Gastroesophageal sphincter (tissue), 4 donors: ENCODE measurements at regions not wholly inside any gene's neighbourhood (a gene's known extent, or its start where the extent isn't known, plus 50 kb on each side); places are given as distances from the start of the nearest gene placed in this dataset.
"Not testable (repeated sequence)": the region's sequence is repeated elsewhere in the genome, so short reads cannot be mapped to it uniquely, and the experiment has no call there.

ENCODE experiments used
- ATAC-seq: fragments of 150-250 bp; one replicate; pipeline ENCODE4 v1.9.1; 2016; ENCODE audit warnings: mild to moderate bottlenecking, moderate library complexity
- H3K27ac ChIP-seq, 4 donors: fragments of 200-600 bp; sonication (generic) in 3 of 4; 1 replicate in 3 of 4; 2 replicates in 1 of 4; pipeline ENCODE4 v1.5.1; 2016 to 2019
- H3K27me3 ChIP-seq: fragments of 200-600 bp; sonication (generic); one replicate; pipeline ENCODE4 v1.5.1; 2019
- H3K36me3 ChIP-seq, 2 donors: fragments of 200-600 bp; sonication (generic); one replicate each; pipeline ENCODE4 v1.5.1; 2019; ENCODE audit warnings: control low read depth in 1 of 2
- H3K4me1 ChIP-seq, 3 donors: fragments of 200-600 bp; sonication (generic); 1 replicate in 2 of 3; 2 replicates in 1 of 3; pipeline ENCODE4 v1.5.1; 2016 to 2019; ENCODE audit warnings: control low read depth in 2 of 3
- H3K4me3 ChIP-seq, 2 donors: fragments of 200-600 bp; sonication (generic); one replicate each; pipeline ENCODE4 v1.5.1; 2019; ENCODE audit warnings: mild to moderate bottlenecking in 1 of 2, moderate library complexity in 1 of 2
- H3K9me3 ChIP-seq, 3 donors: fragments of 200-600 bp; sonication (generic); one replicate each; pipeline ENCODE4 v1.5.1; 2017 to 2019; ENCODE audit warnings: control low read depth in 2 of 3
- EP300 ChIP-seq: sonication (generic); formaldehyde crosslinking; IDR thresholded peaks from one replicate; pipeline ENCODE4 v1.6.1; 2017; ENCODE audit warnings: antibody characterized with exemption, mild to moderate bottlenecking
- POLR2A ChIP-seq, 2 donors: fragments of 450-650 bp; IDR thresholded peaks; one replicate each; pipeline ENCODE4 v1.6.1; 2017; ENCODE audit warnings: antibody characterized with exemption in 2 of 2, mild to moderate bottlenecking in 2 of 2, moderate library complexity in 1 of 2
- POLR2AphosphoS5 ChIP-seq: sonication (generic); formaldehyde crosslinking; IDR thresholded peaks from one replicate; pipeline ENCODE4 v1.6.1; 2017; ENCODE audit warnings: antibody characterized with exemption
- WGBS, 2 donors: methylation state at CpG; one replicate each; pipeline ENCODE4 v1.1.5; 2018; ENCODE audit warnings: low coverage in 1 of 2; 5-methylcytosine and 5-hydroxymethylcytosine counted together
- TF ChIP-seq, protein P1 (sequence below), 4 experiments: fragments of 200-600 bp in 2 of 4; fragments of 450-650 bp in 2 of 4; sonication (generic) in 1 of 4; IDR thresholded peaks; one replicate each; pipeline ENCODE4 v1.5.1; 2017 to 2019; ENCODE audit warnings: antibody characterized with exemption in 4 of 4, mild to moderate bottlenecking in 2 of 4, moderate library complexity in 2 of 4

DNA sequence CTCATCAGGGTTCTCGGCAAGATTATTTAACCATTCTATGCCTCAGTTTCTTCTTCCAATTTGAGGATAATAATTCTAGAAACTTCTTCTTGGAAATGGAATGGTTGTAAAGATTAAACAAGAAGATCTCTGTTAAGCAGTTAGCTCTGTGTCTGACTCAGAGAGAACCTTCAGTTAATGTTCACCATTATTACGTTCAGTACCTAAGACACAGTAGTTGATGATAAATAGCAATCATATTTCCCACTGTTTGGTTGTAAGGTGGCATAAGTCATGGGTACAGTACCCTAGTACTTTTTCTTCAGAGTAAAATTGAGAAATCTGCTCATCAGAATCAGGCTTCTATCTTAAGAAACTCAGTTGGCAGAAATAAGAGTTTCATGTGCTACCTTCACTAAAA is 366.5 kb upstream of the BOD1L1 start:
- TF ChIP-seq POLR2A (IDR thresholded peaks at IDR 0.05) (no peak), POLR2AphosphoS5 (no peak), EP300 (no peak)
- TF ChIP-seq, protein P1, sequence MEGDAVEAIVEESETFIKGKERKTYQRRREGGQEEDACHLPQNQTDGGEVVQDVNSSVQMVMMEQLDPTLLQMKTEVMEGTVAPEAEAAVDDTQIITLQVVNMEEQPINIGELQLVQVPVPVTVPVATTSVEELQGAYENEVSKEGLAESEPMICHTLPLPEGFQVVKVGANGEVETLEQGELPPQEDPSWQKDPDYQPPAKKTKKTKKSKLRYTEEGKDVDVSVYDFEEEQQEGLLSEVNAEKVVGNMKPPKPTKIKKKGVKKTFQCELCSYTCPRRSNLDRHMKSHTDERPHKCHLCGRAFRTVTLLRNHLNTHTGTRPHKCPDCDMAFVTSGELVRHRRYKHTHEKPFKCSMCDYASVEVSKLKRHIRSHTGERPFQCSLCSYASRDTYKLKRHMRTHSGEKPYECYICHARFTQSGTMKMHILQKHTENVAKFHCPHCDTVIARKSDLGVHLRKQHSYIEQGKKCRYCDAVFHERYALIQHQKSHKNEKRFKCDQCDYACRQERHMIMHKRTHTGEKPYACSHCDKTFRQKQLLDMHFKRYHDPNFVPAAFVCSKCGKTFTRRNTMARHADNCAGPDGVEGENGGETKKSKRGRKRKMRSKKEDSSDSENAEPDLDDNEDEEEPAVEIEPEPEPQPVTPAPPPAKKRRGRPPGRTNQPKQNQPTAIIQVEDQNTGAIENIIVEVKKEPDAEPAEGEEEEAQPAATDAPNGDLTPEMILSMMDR (IDR thresholded peaks at IDR 0.05), result no peak
- H3K27me3 ChIP-seq, result no peaks in the 10 kb centered on the region
- no peak for ATAC-seq
- WGBS, 2 donors, result 94 to 100% methylated on average over 2 of the region's 2 CpGs
- no peaks in the 10 kb centered on the region for H3K9me3 ChIP-seq
- no peak overlapping the region for H3K4me3 ChIP-seq
- H3K4me1 ChIP-seq, result no peaks in the 10 kb centered on the region
- no peak overlapping the region for H3K27ac ChIP-seq
- H3K36me3 ChIP-seq, result no peaks in the 10 kb centered on the region

- H3K4me3 ChIP-seq, result no peak overlapping the region
- H3K27ac ChIP-seq, result no peak overlapping the region
- ATAC-seq, result no peak
- H3K4me1 ChIP-seq, result no peaks in the 10 kb centered on the region
- WGBS, 2 donors, result 63 to 71% methylated on average over 2 to 3 of the region's 3 CpGs
- H3K27me3 ChIP-seq, result no peaks in the 10 kb centered on the region
- peaks cover 0 to 10% (median 0%) of the 10 kb centered on the region in 3 donors for H3K9me3 ChIP-seq
- TF ChIP-seq POLR2AphosphoS5, result no peak
- no peak for TF ChIP-seq POLR2A (IDR thresholded peaks at IDR 0.05)
- TF ChIP-seq, protein P1 (IDR thresholded peaks at IDR 0.05), result no peak
- TF ChIP-seq EP300, result no peak
- H3K36me3 ChIP-seq, result no peaks in the 10 kb centered on the region
Observed at GRCh38 chr4:13998850-13999445, 371.4 kb upstream of the BOD1L1 start.

DNA sequence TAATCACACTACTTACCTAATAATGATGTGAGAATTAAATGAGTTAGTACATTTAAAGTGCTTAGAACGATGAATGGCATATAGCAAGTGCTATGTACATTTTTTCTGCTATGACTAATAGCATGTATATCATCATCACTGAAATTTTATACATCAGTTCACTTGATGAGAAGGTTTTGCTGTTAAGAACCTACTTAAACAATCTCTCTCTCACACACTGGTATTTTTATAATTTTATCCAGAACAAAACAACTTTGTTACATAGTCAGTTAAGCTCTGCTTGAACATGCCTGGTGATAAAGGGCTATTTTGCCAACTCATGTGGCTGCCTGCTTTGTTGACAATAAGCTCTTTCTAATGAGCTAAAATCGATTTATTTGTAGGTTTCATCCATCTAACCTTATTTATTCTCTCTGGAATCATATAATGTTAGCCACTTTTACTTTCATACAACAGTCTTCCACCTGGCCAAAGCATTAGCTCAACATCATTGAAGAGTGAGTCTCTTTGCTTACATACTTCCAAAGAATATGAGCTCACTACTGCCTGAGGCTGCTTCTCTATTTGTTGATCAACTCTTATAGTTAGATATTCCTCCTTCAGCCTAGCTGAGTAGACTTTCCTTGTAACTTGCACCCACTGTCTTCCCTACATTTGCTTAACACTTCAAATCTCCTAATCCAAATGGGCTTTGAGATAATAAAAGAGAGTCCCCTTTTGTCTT is 372.7 kb upstream of the BOD1L1 start:
- no peak for ATAC-seq
- no peak overlapping the region for H3K27ac ChIP-seq
- WGBS, 2 donors, result 47 to 52% methylated on average over 2 of the region's 2 CpGs

DNA sequence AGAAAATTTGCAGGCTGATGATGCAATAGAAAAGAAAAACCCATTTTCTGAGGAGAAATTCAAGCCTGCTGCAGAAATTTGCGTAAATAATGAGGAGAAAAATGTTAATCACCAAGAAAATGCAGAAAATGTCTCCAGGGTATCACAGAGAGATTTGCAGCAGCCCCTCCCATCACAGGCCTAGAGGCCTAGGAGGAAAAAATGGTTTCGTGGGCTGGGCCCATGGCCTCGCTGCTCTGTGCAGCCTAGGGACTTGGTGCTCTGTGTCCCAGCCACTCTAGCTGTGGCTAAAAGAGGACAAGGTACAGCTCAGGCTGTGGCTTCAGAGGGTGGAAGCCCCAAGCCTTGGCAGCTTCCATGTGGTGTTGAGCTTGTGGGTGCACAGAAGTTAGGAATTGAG is 374.8 kb upstream of the BOD1L1 start:
- 85 to 92% methylated on average over 2 to 3 of the region's 3 CpGs for WGBS, 2 donors
- H3K36me3 ChIP-seq, H3K9me3 ChIP-seq, H3K27ac ChIP-seq, ATAC-seq, H3K27me3 ChIP-seq, H3K4me3 ChIP-seq, H3K4me1 ChIP-seq: not testable (repeated sequence)

More for the DNA sequence above, 372.7 kb upstream of the BOD1L1 start:
- Histone ChIP-seq H3K36me3 (no peaks in the 10 kb centered on the region), H3K9me3 (peaks cover 0 to 10% (median 0%) of the 10 kb centered on the region in 3 donors), H3K4me1 (no peaks in the 10 kb centered on the region), H3K27me3 (no peaks in the 10 kb centered on the region), H3K4me3 (no peak overlapping the region)
- TF ChIP-seq EP300 (no peak), POLR2AphosphoS5 (no peak), POLR2A (IDR thresholded peaks at IDR 0.05) (no peak)
- TF ChIP-seq, protein P1 (IDR thresholded peaks at IDR 0.05), result no peak

DNA sequence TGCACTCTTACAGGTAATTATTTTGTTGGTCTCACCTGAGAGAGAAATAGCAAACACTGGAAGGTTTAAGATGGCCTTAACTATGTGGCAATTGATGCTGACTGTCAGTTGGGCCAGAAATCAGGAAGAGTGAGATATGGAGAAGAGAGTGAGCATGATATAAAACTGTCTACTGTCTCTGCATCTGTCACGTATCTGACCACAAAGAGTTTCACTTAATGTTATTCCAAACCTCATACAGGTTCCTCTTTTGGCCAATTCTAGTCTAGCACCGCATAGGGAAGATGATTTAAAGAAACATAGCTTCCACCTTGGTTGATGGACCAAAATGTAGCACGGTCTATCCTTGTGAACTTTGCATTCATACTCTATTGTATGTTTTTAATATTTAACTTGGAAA is 381.0 kb upstream of the BOD1L1 start:
- Histone ChIP-seq H3K4me1 (no peaks in the 10 kb centered on the region), H3K4me3 (no peak overlapping the region), H3K36me3 (no peaks in the 10 kb centered on the region), H3K27ac (no peak overlapping the region), H3K9me3 (no peaks in the 10 kb centered on the region), H3K27me3 (no peaks in the 10 kb centered on the region)
- 74% methylated on average over 3 of the region's 3 CpGs for WGBS, 2 donors
- no peak for ATAC-seq
- TF ChIP-seq, protein P1 (IDR thresholded peaks at IDR 0.05), result no peak
- no peak for TF ChIP-seq EP300
- TF ChIP-seq POLR2AphosphoS5, result no peak
- TF ChIP-seq POLR2A (IDR thresholded peaks at IDR 0.05), result no peak
